Vagina (tissue), 2 donors: ENCODE measurements at regions not wholly inside any gene's neighbourhood (a gene's known extent, or its start where the extent isn't known, plus 50 kb on each side); places are given as distances from the start of the nearest gene placed in this dataset.

Source experiments
- CTCF ChIP-seq, 3 experiments: fragments of 450-650 bp in 2 of 3; fragments of 200-600 bp in 1 of 3; sonication (generic) in 1 of 3; IDR thresholded peaks; one replicate each; pipeline ENCODE4 v1.5.1; 2017 to 2019; ENCODE audit warnings: antibody characterized with exemption in 3 of 3, mild to moderate bottlenecking in 2 of 3, moderate library complexity in 2 of 3
- POLR2AphosphoS5 ChIP-seq, 2 donors: sonication (generic); formaldehyde crosslinking; IDR thresholded peaks; one replicate each; pipeline ENCODE4 v1.9.0; 2017; ENCODE audit warnings: antibody characterized with exemption in 2 of 2, mild to moderate bottlenecking in 2 of 2, low read depth in 1 of 2; ENCODE audit not compliant: insufficient read depth in 1 of 2

GRCh38 chr15:98324341-98324970 is 323.9 kb upstream of the IGF1R start:
- TF ChIP-seq CTCF (IDR thresholded peaks at IDR 0.05) (no peak), POLR2AphosphoS5 (IDR thresholded peaks at IDR 0.05; ENCODE audit: insufficient read depth in 1 of 2, low read depth in 1 of 2) (no peak)
